Tibial nerve (tissue), 4 donors: ENCODE measurements at regions not wholly inside any gene's neighbourhood (a gene's known extent, or its start where the extent isn't known, plus 50 kb on each side); places are given as distances from the start of the nearest gene placed in this dataset.

Experiments used
- DNase-seq, 2 donors: peaks; one replicate each; pipeline ENCODE4 v3.0.0-alpha.2; 2019; ENCODE audit warnings: low spot score in 2 of 2
- H3K27ac ChIP-seq, 4 donors: fragments of 200-600 bp; sonication (generic) in 3 of 4; one replicate each; pipeline ENCODE4 v1.5.1; 2017 to 2019; ENCODE audit warnings: mild to moderate bottlenecking in 1 of 4
- H3K27me3 ChIP-seq, 2 donors: fragments of 200-600 bp; sonication (generic) in 1 of 2; one replicate each; pipeline versions ENCODE4 v1.5.1 to v1.6.0; 2017 to 2019
- H3K36me3 ChIP-seq, 3 donors: fragments of 200-600 bp; sonication (generic); one replicate each; pipeline ENCODE4 v1.5.1; 2018 to 2019
- H3K4me1 ChIP-seq, 4 donors: fragments of 200-600 bp; sonication (generic) in 3 of 4; one replicate each; pipeline ENCODE4 v1.5.1; 2017 to 2019
- H3K4me3 ChIP-seq, 4 donors: fragments of 200-600 bp; sonication (generic) in 3 of 4; one replicate each; pipeline ENCODE4 v1.5.1; 2017 to 2019; ENCODE audit warnings: mild to moderate bottlenecking in 1 of 4, moderate library complexity in 1 of 4
- H3K9me3 ChIP-seq, 4 donors: fragments of 200-600 bp; sonication (generic) in 3 of 4; one replicate each; pipeline ENCODE4 v1.5.1; 2017 to 2019
- EP300 ChIP-seq, 2 donors: sonication (generic); formaldehyde crosslinking; IDR thresholded peaks; one replicate each; pipeline ENCODE4 v1.6.1; 2017; ENCODE audit warnings: antibody characterized with exemption in 2 of 2, mild to moderate bottlenecking in 1 of 2
- POLR2A ChIP-seq, 2 donors: fragments of 450-650 bp; IDR thresholded peaks; one replicate each; pipeline ENCODE4 v1.6.1; 2017; ENCODE audit warnings: antibody characterized with exemption in 2 of 2, mild to moderate bottlenecking in 2 of 2, moderate library complexity in 2 of 2
- WGBS, 2 donors: methylation state at CpG; one replicate each; pipeline ENCODE4 v1.1.5; 2018; 5-methylcytosine and 5-hydroxymethylcytosine counted together
- TF ChIP-seq, protein P1 (sequence below), 5 experiments: fragments of 200-600 bp in 3 of 5; fragments of 450-650 bp in 2 of 5; sonication (generic) in 3 of 5; IDR thresholded peaks; one replicate each; pipeline ENCODE4 v1.5.1; 2016 to 2019; ENCODE audit warnings: antibody characterized with exemption in 5 of 5, mild to moderate bottlenecking in 3 of 5, moderate library complexity in 2 of 5

DNA sequence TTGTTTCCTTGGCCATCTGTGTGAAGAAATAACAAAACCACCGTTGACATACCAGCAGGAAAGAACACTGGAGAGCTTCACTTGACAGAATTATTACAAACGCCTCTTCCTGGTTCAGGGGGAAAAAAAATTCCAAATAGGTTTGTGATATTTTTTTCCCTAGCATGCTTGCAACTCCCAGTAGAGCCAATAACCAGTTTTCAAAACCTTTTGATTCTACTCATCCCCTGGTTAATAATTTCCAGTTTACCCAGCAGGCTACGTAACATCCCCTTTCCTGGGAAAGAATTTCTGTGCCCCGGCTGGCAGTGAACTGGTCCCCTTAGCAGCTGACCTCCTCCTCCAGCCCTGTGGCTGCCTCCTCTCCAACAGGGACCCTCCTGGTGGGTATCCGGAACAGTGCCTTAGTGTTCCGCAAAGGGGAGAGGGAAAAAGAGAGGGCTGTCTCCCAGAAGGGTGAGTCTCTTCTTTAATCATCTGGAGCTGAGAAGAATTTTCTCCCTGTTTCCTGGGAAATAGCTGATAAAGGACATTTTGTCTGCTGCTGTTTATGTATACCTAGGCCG lies 72.8 kb upstream of the BOD1 start:
- H3K9me3 ChIP-seq: peaks cover 0 to 13% (median 0%) of the 10 kb centered on the region in 4 donors
- TF ChIP-seq EP300 (IDR thresholded peaks at IDR 0.05): no peak
- TF ChIP-seq, protein P1, sequence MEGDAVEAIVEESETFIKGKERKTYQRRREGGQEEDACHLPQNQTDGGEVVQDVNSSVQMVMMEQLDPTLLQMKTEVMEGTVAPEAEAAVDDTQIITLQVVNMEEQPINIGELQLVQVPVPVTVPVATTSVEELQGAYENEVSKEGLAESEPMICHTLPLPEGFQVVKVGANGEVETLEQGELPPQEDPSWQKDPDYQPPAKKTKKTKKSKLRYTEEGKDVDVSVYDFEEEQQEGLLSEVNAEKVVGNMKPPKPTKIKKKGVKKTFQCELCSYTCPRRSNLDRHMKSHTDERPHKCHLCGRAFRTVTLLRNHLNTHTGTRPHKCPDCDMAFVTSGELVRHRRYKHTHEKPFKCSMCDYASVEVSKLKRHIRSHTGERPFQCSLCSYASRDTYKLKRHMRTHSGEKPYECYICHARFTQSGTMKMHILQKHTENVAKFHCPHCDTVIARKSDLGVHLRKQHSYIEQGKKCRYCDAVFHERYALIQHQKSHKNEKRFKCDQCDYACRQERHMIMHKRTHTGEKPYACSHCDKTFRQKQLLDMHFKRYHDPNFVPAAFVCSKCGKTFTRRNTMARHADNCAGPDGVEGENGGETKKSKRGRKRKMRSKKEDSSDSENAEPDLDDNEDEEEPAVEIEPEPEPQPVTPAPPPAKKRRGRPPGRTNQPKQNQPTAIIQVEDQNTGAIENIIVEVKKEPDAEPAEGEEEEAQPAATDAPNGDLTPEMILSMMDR (IDR thresholded peaks at IDR 0.05): no peak
- no peak for TF ChIP-seq POLR2A (IDR thresholded peaks at IDR 0.05)
- no peaks in the 10 kb centered on the region for H3K27me3 ChIP-seq
- H3K4me3 ChIP-seq: no peak overlapping the region
- 17 to 34% methylated on average over 7 of the region's 7 CpGs for WGBS, 2 donors
- no peak for DNase-seq
- H3K4me1 ChIP-seq: peaks cover 0 to 20% (median 3%) of the 10 kb centered on the region in 4 donors
- peak overlapping the region in 3 of 4 donors; percentile 48 to 61 (median 53) for H3K27ac ChIP-seq
- no peaks in the 10 kb centered on the region for H3K36me3 ChIP-seq

DNA sequence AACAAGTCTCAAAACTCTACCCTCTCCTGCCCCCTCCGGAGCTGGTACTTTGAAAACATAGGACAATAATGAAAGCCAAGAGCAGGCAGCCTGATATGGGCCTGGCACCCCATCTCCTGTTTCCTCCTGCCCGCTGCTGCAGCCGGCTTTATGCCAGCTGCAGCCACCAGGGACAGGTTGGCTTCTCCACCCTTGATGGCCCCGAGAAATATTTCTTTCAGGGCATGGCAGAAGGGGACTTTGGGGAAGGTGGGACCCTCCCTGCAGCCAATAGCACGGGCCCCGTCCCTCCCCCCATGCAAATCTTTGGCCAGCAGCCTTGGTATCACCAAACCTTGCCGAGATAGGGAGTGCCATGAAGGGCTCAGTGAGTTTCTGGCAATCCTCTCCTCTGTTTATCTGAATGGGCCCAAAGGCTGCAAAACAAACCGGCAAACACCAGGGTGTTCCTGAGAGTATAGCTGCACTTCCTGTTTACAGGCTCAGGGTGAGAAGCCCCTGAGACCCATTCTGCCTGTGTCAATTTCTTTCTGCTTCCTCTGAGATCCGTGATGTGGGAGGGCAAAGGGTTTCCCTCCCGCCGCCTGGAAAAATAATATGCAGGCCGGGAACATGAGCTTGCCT lies 73.4 kb upstream of the BOD1 start:
- H3K4me3 ChIP-seq: no peak overlapping the region
- DNase-seq: no peak
- no peak for TF ChIP-seq EP300 (IDR thresholded peaks at IDR 0.05)
- TF ChIP-seq, protein P1 (IDR thresholded peaks at IDR 0.05): no peak
- no peak for TF ChIP-seq POLR2A (IDR thresholded peaks at IDR 0.05)
- no peaks in the 10 kb centered on the region for H3K27me3 ChIP-seq
- H3K9me3 ChIP-seq: peaks cover 0 to 9% (median 0%) of the 10 kb centered on the region in 4 donors
- peaks cover 0 to 20% (median 3%) of the 10 kb centered on the region in 4 donors for H3K4me1 ChIP-seq
- peak overlapping the region in 3 of 4 donors; percentile 48 to 61 (median 53) for H3K27ac ChIP-seq
- WGBS, 2 donors: 34 to 39% methylated on average over 12 of the region's 12 CpGs
- no peaks in the 10 kb centered on the region for H3K36me3 ChIP-seq

DNA sequence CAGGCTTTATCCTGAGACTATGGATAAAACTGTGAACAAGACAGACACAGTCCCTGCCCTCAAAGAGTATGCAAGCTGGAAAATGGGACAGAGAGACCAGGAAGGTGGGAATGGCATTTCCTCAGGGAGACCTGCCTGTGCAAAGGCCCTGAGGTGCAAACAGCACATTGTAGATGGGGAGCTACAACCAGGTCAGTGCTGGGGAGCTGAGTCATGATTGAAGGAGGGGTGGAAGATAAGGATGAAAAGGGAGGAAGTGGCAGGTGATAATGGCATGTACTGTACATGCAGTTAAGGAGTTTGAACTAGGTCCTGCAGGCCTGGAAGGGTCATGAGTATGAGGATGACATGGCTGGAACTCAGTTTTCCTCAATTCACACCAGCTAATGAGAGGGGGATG lies 75.5 kb upstream of the BOD1 start:
- TF ChIP-seq EP300 (IDR thresholded peaks at IDR 0.05) (no peak), POLR2A (IDR thresholded peaks at IDR 0.05) (no peak)
- TF ChIP-seq, protein P1 (IDR thresholded peaks at IDR 0.05): no peak
- Histone ChIP-seq H3K36me3 (no peaks in the 10 kb centered on the region), H3K27ac (no peak overlapping the region), H3K4me3 (no peak overlapping the region), H3K4me1 (peaks cover 0 to 20% (median 3%) of the 10 kb centered on the region in 4 donors), H3K9me3 (peaks cover 0 to 9% (median 0%) of the 10 kb centered on the region in 4 donors), H3K27me3 (no peaks in the 10 kb centered on the region)
- DNase-seq: no peak

DNA sequence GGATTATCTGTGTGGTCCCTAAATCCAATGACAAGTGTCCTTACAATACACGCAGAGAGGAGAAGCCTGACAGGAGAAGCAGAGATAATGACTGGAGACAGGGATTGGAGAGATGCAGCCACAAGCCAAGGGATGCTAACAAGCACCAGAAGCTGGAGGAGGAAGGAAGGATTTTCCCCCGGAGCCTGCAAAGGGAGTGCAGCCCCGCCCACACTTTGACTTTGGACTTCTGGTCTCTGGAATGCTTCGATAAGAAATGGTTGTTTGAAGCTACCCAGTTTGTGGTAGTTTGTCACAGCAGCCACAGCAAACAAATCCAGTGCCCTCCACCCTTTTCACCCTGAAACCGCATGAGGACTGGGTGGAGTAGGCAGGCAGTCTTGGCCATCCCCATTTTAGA lies 77.2 kb upstream of the BOD1 start:
- Histone ChIP-seq H3K4me1 (peaks cover 0 to 20% (median 3%) of the 10 kb centered on the region in 4 donors), H3K36me3 (no peaks in the 10 kb centered on the region), H3K9me3 (peaks cover 0 to 9% (median 0%) of the 10 kb centered on the region in 4 donors), H3K27ac (no peak overlapping the region), H3K27me3 (no peaks in the 10 kb centered on the region), H3K4me3 (no peak overlapping the region)
- no peak for TF ChIP-seq POLR2A (IDR thresholded peaks at IDR 0.05)
- no peak for TF ChIP-seq EP300 (IDR thresholded peaks at IDR 0.05)
- TF ChIP-seq, protein P1 (IDR thresholded peaks at IDR 0.05): no peak
- DNase-seq: no peak
- WGBS, 2 donors: 71 to 72% methylated on average over 4 to 5 of the region's 5 CpGs

DNA sequence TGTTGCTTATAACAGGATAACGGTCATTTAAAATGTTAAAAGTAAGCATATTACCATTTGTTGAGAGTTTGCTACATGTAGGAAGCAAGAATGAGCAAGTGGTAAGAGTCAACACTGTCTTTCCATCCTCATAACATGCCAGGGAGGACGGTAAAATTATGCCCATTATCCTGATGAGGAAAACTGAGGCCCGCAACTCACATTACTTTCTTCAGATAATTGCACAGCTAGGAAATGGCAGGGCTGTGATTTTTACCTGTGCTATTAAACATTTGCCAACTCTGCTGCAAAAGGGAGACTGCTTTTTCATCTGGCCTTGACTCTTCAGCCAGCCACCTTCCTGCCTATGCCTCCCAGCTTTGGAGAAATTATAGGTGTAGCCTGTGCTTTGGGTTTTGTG lies 79.8 kb upstream of the BOD1 start:
- Histone ChIP-seq H3K4me1 (no peaks in the 10 kb centered on the region), H3K27ac (no peak overlapping the region), H3K27me3 (no peaks in the 10 kb centered on the region), H3K4me3 (no peak overlapping the region), H3K36me3 (no peaks in the 10 kb centered on the region), H3K9me3 (peaks cover 0 to 9% (median 0%) of the 10 kb centered on the region in 4 donors)
- no peak for DNase-seq
- TF ChIP-seq, protein P1 (IDR thresholded peaks at IDR 0.05): no peak
- TF ChIP-seq POLR2A (IDR thresholded peaks at IDR 0.05) (no peak), EP300 (IDR thresholded peaks at IDR 0.05) (no peak)
- WGBS, 2 donors: 95 to 97% methylated on average over 3 of the region's 3 CpGs
